ENCODE measurements at regions not wholly inside any gene's neighbourhood (a gene's known extent, or its start where the extent isn't known, plus 50 kb on each side); places are given as distances from the start of the nearest gene placed in this dataset.
"Not testable (repeated sequence)": the region's sequence is repeated elsewhere in the genome, so short reads cannot be mapped to it uniquely, and the experiment has no call there.

GRCh38 chr4:81675791-81676393, 204.2 kb upstream of the RASGEF1B start:
- no peak for DNase-seq (ENCODE audit: low read depth in 2 of 2)

GRCh38 chr4:81673961-81674360, 202.3 kb upstream of the RASGEF1B start:
- no peak for DNase-seq (ENCODE audit: low read depth in 2 of 2)

GRCh38 chr4:81668328-81668727, 196.6 kb upstream of the RASGEF1B start:
- not testable (repeated sequence) for DNase-seq (ENCODE audit: low read depth in 2 of 2)

GRCh38 chr4:81667539-81667938, 195.8 kb upstream of the RASGEF1B start:
- no peak for DNase-seq (ENCODE audit: low read depth in 2 of 2)

- no peak for DNase-seq (ENCODE audit: low read depth in 2 of 2)
Measured at GRCh38 chr4:81666491-81666890, 194.8 kb upstream of the RASGEF1B start.

- no peak for DNase-seq (ENCODE audit: low read depth in 2 of 2)
Measured at GRCh38 chr4:81665649-81666048, 193.9 kb upstream of the RASGEF1B start.

- DNase-seq (ENCODE audit: low read depth in 2 of 2), result no peak
Measured at GRCh38 chr4:81665045-81665444, 193.3 kb upstream of the RASGEF1B start.

GRCh38 chr4:81664079-81664478, 192.4 kb upstream of the RASGEF1B start:
- DNase-seq (ENCODE audit: low read depth in 2 of 2), result no peak

- no peak for DNase-seq (ENCODE audit: low read depth in 2 of 2)
Measured at GRCh38 chr4:81663368-81663767, 191.7 kb upstream of the RASGEF1B start.

- no peak for DNase-seq (ENCODE audit: low read depth in 2 of 2)
Measured at GRCh38 chr4:81659051-81659450, 187.3 kb upstream of the RASGEF1B start.

- no peak for DNase-seq (ENCODE audit: low read depth in 2 of 2)
Measured at GRCh38 chr4:81652069-81652478, 180.4 kb upstream of the RASGEF1B start.

- no peak for DNase-seq (ENCODE audit: low read depth in 2 of 2)
Measured at GRCh38 chr4:81651243-81651899, 179.7 kb upstream of the RASGEF1B start.

GRCh38 chr4:81650606-81651242, 179.0 kb upstream of the RASGEF1B start:
- DNase-seq (ENCODE audit: low read depth in 2 of 2), result no peak

GRCh38 chr4:81648576-81649275, 177.0 kb upstream of the RASGEF1B start:
- peak; percentile 14 to 20 for DNase-seq (ENCODE audit: low read depth in 2 of 2)

- no peak for DNase-seq (ENCODE audit: low read depth in 2 of 2)
Measured at GRCh38 chr4:81647388-81647787, 175.7 kb upstream of the RASGEF1B start.

- no peak for DNase-seq (ENCODE audit: low read depth in 2 of 2)
Measured at GRCh38 chr4:81642543-81642942, 170.8 kb upstream of the RASGEF1B start.

GRCh38 chr4:81639248-81639647, 167.5 kb upstream of the RASGEF1B start:
- DNase-seq (ENCODE audit: low read depth in 2 of 2), result no peak

GRCh38 chr4:81638698-81639097, 167.0 kb upstream of the RASGEF1B start:
- DNase-seq (ENCODE audit: low read depth in 2 of 2), result no peak

GRCh38 chr4:81635739-81636138, 164.0 kb upstream of the RASGEF1B start:
- DNase-seq (ENCODE audit: low read depth in 2 of 2), result no peak

- no peak for DNase-seq (ENCODE audit: low read depth in 2 of 2)
Measured at GRCh38 chr4:81634766-81635549, 163.3 kb upstream of the RASGEF1B start.

- no peak for DNase-seq (ENCODE audit: low read depth in 2 of 2)
Measured at GRCh38 chr4:81634165-81634564, 162.5 kb upstream of the RASGEF1B start.

Data from activated CD8-positive, alpha-beta memory T cell treated with anti-CD3 and anti-CD28 coated beads for 4 hours (primary cell).